ENCODE measurements at regions not wholly inside any gene's neighbourhood (a gene's known extent, or its start where the extent isn't known, plus 50 kb on each side); places are given as distances from the start of the nearest gene placed in this dataset.

GRCh38 chr3:104604326-104605010 is 762.2 kb upstream of the ALCAM start:
- CTCF ChIA-PET (ENCODE audit: partially characterized antibody): interaction anchor here (0.8 to 2.1 kb wide), 12 partner anchors 8 to 913 kb away, joined by 3 to 8 read pairs (median 3); no protein-coding TSS in a partner anchor
- H2BK120ac ChIP-seq (replicated peaks; ENCODE audit: low read depth, low read length): no peak overlapping the region
- no peak overlapping the region for H3K18ac ChIP-seq (ENCODE audit: extremely low read depth, low read length)
- no peak overlapping the region for H2BK5ac ChIP-seq (ENCODE audit: low read depth, low read length)
- no peak overlapping the region for H4K5ac ChIP-seq (ENCODE audit: insufficient read length, low read depth, low read length)
- no peak overlapping the region for H2BK12ac ChIP-seq (ENCODE audit: low read depth, low read length)
- H4K20me1 ChIP-seq (replicated peaks in 1 of 2; ENCODE audit: control insufficient read depth in 1 of 2, insufficient read depth in 2 of 2, low read length in 2 of 2): no peaks in the 10 kb centered on the region
- no peaks in the 10 kb centered on the region for H3K36me3 ChIP-seq (ENCODE audit: control insufficient read depth in 2 of 4, insufficient read depth in 4 of 4, low read length in 3 of 4)
- H4K91ac ChIP-seq (replicated peaks; ENCODE audit: insufficient read length, low read length): no peak overlapping the region
- H3K23me2 ChIP-seq (ENCODE audit: low read depth, low read length): no peaks in the 10 kb centered on the region
- no peaks in the 10 kb centered on the region for H3K79me2 ChIP-seq (ENCODE audit: control insufficient read depth in 1 of 2, insufficient read depth in 2 of 2, low read length in 2 of 2)
- no peak overlapping the region for H2BK20ac ChIP-seq (ENCODE audit: low read length)
- POLR2A ChIA-PET (ENCODE audit: partially characterized antibody): no interaction called here
- no peak overlapping the region for H3K23ac ChIP-seq (ENCODE audit: insufficient read length)
- no peak for DNase-seq (ENCODE audit: low read depth in 1 of 2, low spot score in 2 of 2)
- H2BK15ac ChIP-seq (ENCODE audit: low read length): no peak overlapping the region
- no peak overlapping the region for H3K4me2 ChIP-seq (ENCODE audit: insufficient read depth in 1 of 2, low read depth in 2 of 2, low read length in 2 of 2)
- TF ChIP-seq CHD2 (IDR thresholded peaks at IDR 0.05; ENCODE audit: low read length): no peak
- peak in 1 of 3 experiments; percentile 42; a peak in 2 of 4 replicates for TF ChIP-seq CTCF (IDR thresholded peaks at IDR 0.05; ENCODE audit: control extremely low read depth in 1 of 3, insufficient read depth in 1 of 3, low read depth in 1 of 3, low read length in 3 of 3)
- peak; percentile 52 to 61 for TF ChIP-seq RAD21 (IDR thresholded peaks at IDR 0.05 in 1 of 2, conservative IDR thresholded peaks at IDR 0.05 in 1 of 2; ENCODE audit: low read depth in 2 of 2, low read length in 2 of 2)
- no peak overlapping the region for H2AFZ ChIP-seq (ENCODE audit: low read length)
- no peak overlapping the region for H3K56ac ChIP-seq (replicated peaks; ENCODE audit: insufficient read length, low read depth, low read length)
- H3K9ac ChIP-seq (replicated peaks in 1 of 4; ENCODE audit: extremely low read depth in 1 of 4, low read depth in 3 of 4, low read length in 3 of 4): no peak overlapping the region
- H3K4me1 ChIP-seq (replicated peaks in 1 of 4; ENCODE audit: control insufficient read depth in 3 of 4, insufficient read depth in 4 of 4, low read length in 3 of 4): no peaks in the 10 kb centered on the region
- WGBS, 2 experiments (ENCODE audit: extremely low coverage in 1 of 2, insufficient coverage in 1 of 2, insufficient read length in 1 of 2, insufficient replicate concordance in 2 of 2, low coverage in 1 of 2, low lambda C conversion rate in 2 of 2, missing lambda C conversion rate in 1 of 2): 83% methylated on average over 3 of the region's 3 CpGs; no CpG with 5 or more reads in 1 of the 2 experiments
- H3K4ac ChIP-seq (replicated peaks; ENCODE audit: insufficient read length, low read depth, low read length): no peak overlapping the region
- no peaks in the 10 kb centered on the region for H3K79me1 ChIP-seq (ENCODE audit: low read depth, low read length)
- no peak overlapping the region for H2AK5ac ChIP-seq (ENCODE audit: low read depth, low read length)
- no peaks in the 10 kb centered on the region for H3K27me3 ChIP-seq (replicated peaks in 1 of 4; ENCODE audit: control insufficient read depth in 3 of 4, extremely low read depth in 1 of 4, insufficient read depth in 3 of 4, low read length in 3 of 4)
- H3K9me3 ChIP-seq (ENCODE audit: insufficient read depth in 2 of 2, low read depth in 1 of 2, low read length in 1 of 2): no peaks in the 10 kb centered on the region
- H4K8ac ChIP-seq (ENCODE audit: extremely low read depth, insufficient read depth, low read length): no peak overlapping the region
- H3K27ac ChIP-seq (ENCODE audit: low read depth, low read length): no peak overlapping the region
- H3K14ac ChIP-seq (ENCODE audit: insufficient read length): no peak overlapping the region
- no peak overlapping the region for H3K4me3 ChIP-seq (ENCODE audit: extremely low read depth in 1 of 4, insufficient read depth in 2 of 4, low read depth in 3 of 4, low read length in 4 of 4)
- no peak for FAIRE-seq
